GM12892 (cell line): ENCODE measurements at regions not wholly inside any gene's neighbourhood (a gene's known extent, or its start where the extent isn't known, plus 50 kb on each side); places are given as distances from the start of the nearest gene placed in this dataset.

Experiments used
- DNase-seq: peaks from one replicate; pipeline ENCODE4 v3.0.0; 2011; ENCODE audit not compliant: insufficient read length
- FAIRE-seq: peaks from 2 replicates; lab custom pipeline; 2011; peaks lifted over from hg19 to GRCh38; lab: Jason Lieb, UNC
- POLR2A ChIP-seq: IDR thresholded peaks from 2 replicates; pipeline ENCODE4 v1.6.1; 2011; ENCODE audit warnings: low read depth, low read length, control low read depth
- POLR2AphosphoS5 ChIP-seq: IDR thresholded peaks from 2 replicates; pipeline ENCODE4 v1.6.1; 2011; ENCODE audit warnings: low read depth, low read length, control low read depth
- TAF1 ChIP-seq: IDR thresholded peaks from 2 replicates; pipeline ENCODE4 v1.6.1; 2011; ENCODE audit warnings: low read depth, mild to moderate bottlenecking, control low read depth, low read length, borderline replicate concordance

GRCh38 chr16:63092736-63093135, 1056.5 kb upstream of the CDH8 start:
- TF ChIP-seq POLR2A (no peak), TAF1 (no peak), POLR2AphosphoS5 (no peak)
- no peak for FAIRE-seq
- DNase-seq = no peak

GRCh38 chr16:63082101-63082500, 1045.9 kb upstream of the CDH8 start:
- TF ChIP-seq POLR2A = no peak
- FAIRE-seq = no peak
- DNase-seq = no peak

GRCh38 chr16:63080746-63081145, 1044.5 kb upstream of the CDH8 start:
- DNase-seq (no peak), FAIRE-seq (no peak)
- no peak for TF ChIP-seq POLR2AphosphoS5
- no peak for TF ChIP-seq POLR2A

GRCh38 chr16:63069047-63069446, 1032.8 kb upstream of the CDH8 start:
- no peak for DNase-seq
- TF ChIP-seq POLR2AphosphoS5 (no peak), TAF1 (no peak), POLR2A (no peak)
- no peak for FAIRE-seq

GRCh38 chr16:63067141-63067540, 1030.9 kb upstream of the CDH8 start:
- FAIRE-seq = no peak
- TF ChIP-seq TAF1 (no peak), POLR2AphosphoS5 (no peak), POLR2A (no peak)
- no peak for DNase-seq

- FAIRE-seq = no peak
- TF ChIP-seq POLR2AphosphoS5 (no peak), POLR2A (no peak), TAF1 (no peak)
Measured at GRCh38 chr16:63066552-63066951, 1030.3 kb upstream of the CDH8 start.

GRCh38 chr16:63061319-63061718, 1025.1 kb upstream of the CDH8 start:
- FAIRE-seq (no peak), DNase-seq (no peak)
- TF ChIP-seq TAF1 (no peak), POLR2A (no peak), POLR2AphosphoS5 (no peak)

More at GRCh38 chr16:63066552-63066951, 1030.3 kb upstream of the CDH8 start:
- no peak for DNase-seq

GRCh38 chr16:63059676-63060075, 1023.4 kb upstream of the CDH8 start:
- no peak for TF ChIP-seq TAF1
- no peak for TF ChIP-seq POLR2AphosphoS5
- no peak for TF ChIP-seq POLR2A
- FAIRE-seq (no peak), DNase-seq (no peak)

- DNase-seq (no peak), FAIRE-seq (no peak)
- no peak for TF ChIP-seq TAF1
- TF ChIP-seq POLR2A = no peak
- TF ChIP-seq POLR2AphosphoS5 = no peak
Measured at GRCh38 chr16:63057341-63057740, 1021.1 kb upstream of the CDH8 start.

- FAIRE-seq = no peak
- no peak for DNase-seq
Measured at GRCh38 chr16:63050391-63050790, 1014.2 kb upstream of the CDH8 start.

GRCh38 chr16:63038397-63039106, 1002.3 kb upstream of the CDH8 start:
- no peak for TF ChIP-seq POLR2AphosphoS5
- no peak for FAIRE-seq
- no peak for DNase-seq

More at GRCh38 chr16:63050391-63050790, 1014.2 kb upstream of the CDH8 start:
- TF ChIP-seq POLR2AphosphoS5 (no peak), POLR2A (no peak), TAF1 (no peak)

GRCh38 chr16:63037761-63038396, 1001.6 kb upstream of the CDH8 start:
- DNase-seq (no peak), FAIRE-seq (no peak)
- no peak for TF ChIP-seq POLR2AphosphoS5
- no peak for TF ChIP-seq POLR2A
- no peak for TF ChIP-seq TAF1
